ENCODE measurements at regions not wholly inside any gene's neighbourhood (a gene's known extent, or its start where the extent isn't known, plus 50 kb on each side); places are given as distances from the start of the nearest gene placed in this dataset.

GRCh38 chr3:15152184-15152583 lies 53.2 kb upstream of the RBSN start:
- TF ChIP-seq POLR2A (IDR thresholded peaks at IDR 0.05; ENCODE audit: low read depth, low read length), result no peak
- no peak for TF ChIP-seq SPI1 (IDR thresholded peaks at IDR 0.05; ENCODE audit: low read depth, low read length)
- TF ChIP-seq PAX5 (IDR thresholded peaks at IDR 0.05; ENCODE audit: insufficient read depth, low read length, severe bottlenecking), result no peak
- no peak for TF ChIP-seq TAF1 (IDR thresholded peaks at IDR 0.05; ENCODE audit: low read depth, low read length)
- TF ChIP-seq POLR2AphosphoS5 (IDR thresholded peaks at IDR 0.05; ENCODE audit: low read depth, low read length), result no peak
- TF ChIP-seq POU2F2 (IDR thresholded peaks at IDR 0.05; ENCODE audit: low read depth, low read length), result no peak
